Sigmoid colon (tissue), 6 donors: ENCODE measurements at regions not wholly inside any gene's neighbourhood (a gene's known extent, or its start where the extent isn't known, plus 50 kb on each side); places are given as distances from the start of the nearest gene placed in this dataset.

ENCODE experiments used
- DNase-seq: peaks from one replicate; pipeline ENCODE4 v3.0.0-alpha.2; 2019
- H3K27ac ChIP-seq, 4 donors: fragments of 200-600 bp; sonication (generic); one replicate each; pipeline ENCODE4 v1.5.1; 2016 to 2019; ENCODE audit warnings: mild to moderate bottlenecking in 1 of 4
- H3K27me3 ChIP-seq, 3 donors: fragments of 200-600 bp; sonication (generic); one replicate each; pipeline ENCODE4 v1.5.1; 2019; ENCODE audit warnings: mild to moderate bottlenecking in 1 of 3
- H3K36me3 ChIP-seq, 4 donors: fragments of 200-600 bp; sonication (generic); one replicate each; pipeline ENCODE4 v1.5.1; 2016 to 2019
- H3K4me1 ChIP-seq, 4 donors: fragments of 200-600 bp; sonication (generic); one replicate each; pipeline ENCODE4 v1.5.1; 2017 to 2019
- H3K4me3 ChIP-seq, 4 donors: fragments of 200-600 bp; sonication (generic); one replicate each; pipeline ENCODE4 v1.5.1; 2017 to 2019; ENCODE audit warnings: mild to moderate bottlenecking in 2 of 4, moderate library complexity in 1 of 4
- H3K9me3 ChIP-seq, 4 donors: fragments of 200-600 bp in 3 of 4; sonication (generic) in 3 of 4; one replicate each; pipeline versions ENCODE4 v1.5.1 to v1.6.1; 2013 to 2019
- CTCF ChIP-seq, 4 experiments: fragments of 450-650 bp in 3 of 4; fragments of 200-600 bp in 1 of 4; IDR thresholded peaks; one replicate each; pipeline ENCODE4 v1.5.1; 2016 to 2019; ENCODE audit warnings: antibody characterized with exemption in 4 of 4, mild to moderate bottlenecking in 3 of 4, moderate library complexity in 2 of 4
- EP300 ChIP-seq, 4 donors: sonication (generic); formaldehyde crosslinking; IDR thresholded peaks; one replicate each; pipeline ENCODE4 v1.6.1; 2017; ENCODE audit warnings: antibody characterized with exemption in 4 of 4
- POLR2A ChIP-seq, 2 donors: fragments of 450-650 bp; IDR thresholded peaks; one replicate each; pipeline ENCODE4 v1.6.1; 2016; ENCODE audit warnings: antibody characterized with exemption in 2 of 2, mild to moderate bottlenecking in 2 of 2, moderate library complexity in 2 of 2
- POLR2AphosphoS5 ChIP-seq, 4 donors: sonication (generic); formaldehyde crosslinking; IDR thresholded peaks; one replicate each; pipeline ENCODE4 v1.6.1; 2017; ENCODE audit warnings: antibody characterized with exemption in 4 of 4
- WGBS, 2 donors: extraction: QIAGEN DNeasy Blood & Tissue Kit; methylation state at CpG; one replicate each; pipeline ENCODE4 v1.1.7; 2013; 5-methylcytosine and 5-hydroxymethylcytosine counted together
- intact Hi-C: fragments of 100-400 bp; cut with DNase I; formaldehyde crosslinking; loops from one replicate; pipeline ENCODE4 v1.15.1; 2023
- donor health status: healthy with polysubstance abuse.
- donor health status: healthy.

GRCh38 chrX:109873574-109873973 lies 129.3 kb upstream of the TMEM164 start:
- Histone ChIP-seq H3K27ac (no peak overlapping the region), H3K9me3 (no peaks in the 10 kb centered on the region), H3K27me3 (no peaks in the 10 kb centered on the region), H3K4me3 (no peak overlapping the region), H3K4me1 (no peaks in the 10 kb centered on the region), H3K36me3 (no peaks in the 10 kb centered on the region)
- intact Hi-C loops = no loop called here
- no peak for TF ChIP-seq POLR2A (IDR thresholded peaks at IDR 0.05)
- no peak for DNase-seq
- WGBS, 2 donors = 17 to 54% methylated on average over 1 of the region's 1 CpG

- no peak overlapping the region for H3K27ac ChIP-seq
These were observed 128.9 kb upstream of the TMEM164 start for GRCh38 chrX:109873983-109874382.

DNA sequence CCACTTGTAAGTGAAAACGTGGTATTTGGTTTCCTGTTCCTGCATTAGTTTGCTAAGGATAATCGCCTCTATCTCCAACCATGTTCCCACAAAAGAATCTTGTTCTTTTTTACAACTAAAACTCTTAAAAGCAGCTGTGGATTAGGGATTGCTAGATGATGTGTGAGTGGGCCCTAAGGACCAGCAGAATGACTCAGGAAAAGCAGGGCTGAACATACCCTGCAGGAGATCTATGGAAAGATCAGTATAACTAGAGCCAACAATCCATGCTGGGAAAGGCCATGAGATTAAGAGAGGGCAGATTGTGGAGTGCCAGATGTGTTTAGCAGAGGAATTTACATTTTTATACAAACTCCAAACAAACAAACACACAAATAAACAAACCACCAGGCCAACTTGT lies 128.4 kb upstream of the TMEM164 start:
- Histone ChIP-seq H3K27ac (no peak overlapping the region), H3K36me3 (no peaks in the 10 kb centered on the region), H3K4me1 (no peaks in the 10 kb centered on the region), H3K4me3 (no peak overlapping the region), H3K27me3 (no peaks in the 10 kb centered on the region), H3K9me3 (no peaks in the 10 kb centered on the region)
- no peak for DNase-seq
- intact Hi-C loops = no loop called here
- WGBS, 2 donors = 67 to 73% methylated on average over 2 of the region's 2 CpGs
- TF ChIP-seq CTCF (IDR thresholded peaks at IDR 0.05) = no peak
- TF ChIP-seq POLR2A (IDR thresholded peaks at IDR 0.05) = no peak
- no peak for TF ChIP-seq POLR2AphosphoS5 (IDR thresholded peaks at IDR 0.05)
- no peak for TF ChIP-seq EP300 (IDR thresholded peaks at IDR 0.05)

More at GRCh38 chrX:109873983-109874382, 128.9 kb upstream of the TMEM164 start:
- Histone ChIP-seq H3K4me1 (no peaks in the 10 kb centered on the region), H3K27me3 (no peaks in the 10 kb centered on the region), H3K4me3 (no peak overlapping the region), H3K36me3 (no peaks in the 10 kb centered on the region), H3K9me3 (no peaks in the 10 kb centered on the region)
- TF ChIP-seq CTCF (IDR thresholded peaks at IDR 0.05) = no peak
- no peak for TF ChIP-seq POLR2AphosphoS5 (IDR thresholded peaks at IDR 0.05)
- TF ChIP-seq EP300 (IDR thresholded peaks at IDR 0.05) = no peak
- no peak for TF ChIP-seq POLR2A (IDR thresholded peaks at IDR 0.05)
- no peak for DNase-seq
- WGBS, 2 donors = 25 to 78% methylated on average over 6 of the region's 6 CpGs
- intact Hi-C loops = no loop called here

GRCh38 chrX:109875831-109876230 lies 127.1 kb upstream of the TMEM164 start:
- no peak overlapping the region for H3K4me3 ChIP-seq
- no peak for TF ChIP-seq EP300 (IDR thresholded peaks at IDR 0.05)
- TF ChIP-seq POLR2AphosphoS5 (IDR thresholded peaks at IDR 0.05) = no peak
- no peak for TF ChIP-seq POLR2A (IDR thresholded peaks at IDR 0.05)
- no peak for TF ChIP-seq CTCF (IDR thresholded peaks at IDR 0.05)
- no peak overlapping the region for H3K27ac ChIP-seq
- no peak for DNase-seq
- H3K4me1 ChIP-seq = no peaks in the 10 kb centered on the region
- no peaks in the 10 kb centered on the region for H3K9me3 ChIP-seq
- intact Hi-C loops = no loop called here
- 98 to 99% methylated on average over 30 of the region's 30 CpGs for WGBS, 2 donors
- no peaks in the 10 kb centered on the region for H3K36me3 ChIP-seq
- H3K27me3 ChIP-seq = no peaks in the 10 kb centered on the region

GRCh38 chrX:109878236-109878635 lies 124.7 kb upstream of the TMEM164 start:
- no peaks in the 10 kb centered on the region for H3K9me3 ChIP-seq
- WGBS, 2 donors = 52 to 60% methylated on average over 2 of the region's 2 CpGs
- H3K4me3 ChIP-seq = no peak overlapping the region
- H3K27ac ChIP-seq = no peak overlapping the region
- intact Hi-C loops = no loop called here
- H3K27me3 ChIP-seq = no peaks in the 10 kb centered on the region
- no peaks in the 10 kb centered on the region for H3K4me1 ChIP-seq
- no peak for TF ChIP-seq EP300 (IDR thresholded peaks at IDR 0.05)
- no peak for TF ChIP-seq POLR2A (IDR thresholded peaks at IDR 0.05)
- no peak for TF ChIP-seq POLR2AphosphoS5 (IDR thresholded peaks at IDR 0.05)
- no peak for TF ChIP-seq CTCF (IDR thresholded peaks at IDR 0.05)
- DNase-seq = no peak
- H3K36me3 ChIP-seq = no peaks in the 10 kb centered on the region
